ENCODE measurements at regions not wholly inside any gene's neighbourhood (a gene's known extent, or its start where the extent isn't known, plus 50 kb on each side); places are given as distances from the start of the nearest gene placed in this dataset.
A peak's percentile ranks its signal among the peaks of the same experiment; 100 is the strongest.
"Not testable (repeated sequence)": the region's sequence is repeated elsewhere in the genome, so short reads cannot be mapped to it uniquely, and the experiment has no call there.

GRCh38 chr4:14329228-14329627 lies 673.1 kb upstream of the CPEB2 start:
- no peak overlapping the region for H3K4me3 Mint-ChIP-seq
- no peaks in the 10 kb centered on the region for H3K36me3 Mint-ChIP-seq
- H3K9me3 Mint-ChIP-seq, result peaks cover 2 to 5% of the 10 kb centered on the region in 2 donors
- peak; percentile 54 to 76 for ATAC-seq (replicated peaks)
- H3K4me1 Mint-ChIP-seq, result peaks cover 0 to 7% of the 10 kb centered on the region in 2 donors
- no peak for DNase-seq
- H3K27me3 Mint-ChIP-seq, result no peaks in the 10 kb centered on the region
- H3K27ac Mint-ChIP-seq, result no peak overlapping the region

GRCh38 chr4:14333616-14334015 lies 668.7 kb upstream of the CPEB2 start:
- ATAC-seq (replicated peaks) (no peak), DNase-seq (no peak)
- Mint-ChIP-seq H3K4me1 (peaks cover 2 to 7% of the 10 kb centered on the region in 2 donors), H3K36me3 (no peaks in the 10 kb centered on the region), H3K9me3 (no peaks in the 10 kb centered on the region), H3K4me3 (no peak overlapping the region), H3K27me3 (no peaks in the 10 kb centered on the region), H3K27ac (no peak overlapping the region)

- Mint-ChIP-seq H3K4me3 (no peak overlapping the region), H3K27me3 (no peaks in the 10 kb centered on the region), H3K36me3 (no peaks in the 10 kb centered on the region), H3K27ac (no peak overlapping the region), H3K4me1 (peaks cover 5 to 8% of the 10 kb centered on the region in 2 donors), H3K9me3 (no peaks in the 10 kb centered on the region)
- DNase-seq (no peak), ATAC-seq (replicated peaks) (no peak)
These were observed 668.1 kb upstream of the CPEB2 start for GRCh38 chr4:14334166-14334565.

- no peak overlapping the region for H3K4me3 Mint-ChIP-seq
- H3K36me3 Mint-ChIP-seq, result no peaks in the 10 kb centered on the region
- no peak for ATAC-seq (replicated peaks)
- no peaks in the 10 kb centered on the region for H3K27me3 Mint-ChIP-seq
- no peak overlapping the region for H3K27ac Mint-ChIP-seq
- H3K9me3 Mint-ChIP-seq, result no peaks in the 10 kb centered on the region
- DNase-seq, result no peak
- peaks cover 6 to 7% of the 10 kb centered on the region in 2 donors for H3K4me1 Mint-ChIP-seq
These were observed 666.4 kb upstream of the CPEB2 start for GRCh38 chr4:14335872-14336271.

- no peaks in the 10 kb centered on the region for H3K9me3 Mint-ChIP-seq
- H3K4me3 Mint-ChIP-seq, result no peak overlapping the region
- no peak overlapping the region for H3K27ac Mint-ChIP-seq
- no peaks in the 10 kb centered on the region for H3K36me3 Mint-ChIP-seq
- no peak for ATAC-seq (replicated peaks)
- no peaks in the 10 kb centered on the region for H3K27me3 Mint-ChIP-seq
- H3K4me1 Mint-ChIP-seq, result peaks cover 6 to 7% of the 10 kb centered on the region in 2 donors
- no peak for DNase-seq
These were observed 665.6 kb upstream of the CPEB2 start for GRCh38 chr4:14336656-14337055.

GRCh38 chr4:14337892-14338584 lies 664.2 kb upstream of the CPEB2 start:
- Mint-ChIP-seq H3K27ac (no peak overlapping the region), H3K4me1 (peaks cover 6 to 7% of the 10 kb centered on the region in 2 donors)

GRCh38 chr4:14338585-14339265 lies 663.6 kb upstream of the CPEB2 start:
- no peaks in the 10 kb centered on the region for H3K36me3 Mint-ChIP-seq
- DNase-seq (no peak), ATAC-seq (replicated peaks) (no peak)
- no peaks in the 10 kb centered on the region for H3K27me3 Mint-ChIP-seq
- no peak overlapping the region for H3K27ac Mint-ChIP-seq
- no peaks in the 10 kb centered on the region for H3K9me3 Mint-ChIP-seq
- H3K4me1 Mint-ChIP-seq, result peaks cover 6 to 7% of the 10 kb centered on the region in 2 donors
- H3K4me3 Mint-ChIP-seq, result no peak overlapping the region

More at GRCh38 chr4:14337892-14338584, 664.2 kb upstream of the CPEB2 start:
- no peaks in the 10 kb centered on the region for H3K9me3 Mint-ChIP-seq
- no peak for DNase-seq
- no peak overlapping the region for H3K4me3 Mint-ChIP-seq
- H3K36me3 Mint-ChIP-seq, result no peaks in the 10 kb centered on the region
- no peaks in the 10 kb centered on the region for H3K27me3 Mint-ChIP-seq
- ATAC-seq (replicated peaks), result no peak

GRCh38 chr4:14339715-14340114 lies 662.6 kb upstream of the CPEB2 start:
- Mint-ChIP-seq H3K4me3 (no peak overlapping the region), H3K27ac (no peak overlapping the region), H3K27me3 (no peaks in the 10 kb centered on the region), H3K4me1 (peaks cover 8 to 12% of the 10 kb centered on the region in 2 donors), H3K36me3 (no peaks in the 10 kb centered on the region), H3K9me3 (no peaks in the 10 kb centered on the region)
- ATAC-seq (replicated peaks) (no peak), DNase-seq (no peak)

- no peak overlapping the region for H3K27ac Mint-ChIP-seq
- H3K4me3 Mint-ChIP-seq, result no peak overlapping the region
- H3K27me3 Mint-ChIP-seq, result no peaks in the 10 kb centered on the region
- H3K36me3 Mint-ChIP-seq, result peaks cover 2 to 3% of the 10 kb centered on the region in 2 donors
- DNase-seq, result no peak
- ATAC-seq (replicated peaks), result no peak
- peaks cover 2 to 3% of the 10 kb centered on the region in 2 donors for H3K9me3 Mint-ChIP-seq
- peaks cover 11 to 17% of the 10 kb centered on the region in 2 donors for H3K4me1 Mint-ChIP-seq
These were observed 662.0 kb upstream of the CPEB2 start for GRCh38 chr4:14340321-14340720.

- Mint-ChIP-seq H3K9me3 (peaks cover 3 to 5% of the 10 kb centered on the region in 2 donors), H3K4me1 (peaks cover 17 to 25% of the 10 kb centered on the region in 2 donors), H3K4me3 (no peak overlapping the region), H3K36me3 (peaks cover 2 to 3% of the 10 kb centered on the region in 2 donors), H3K27me3 (no peaks in the 10 kb centered on the region), H3K27ac (peak overlapping the region; percentile 38)
- DNase-seq (no peak), ATAC-seq (replicated peaks) (no peak)
These were observed 658.3 kb upstream of the CPEB2 start for GRCh38 chr4:14343961-14344360.

GRCh38 chr4:14345356-14345775 lies 656.9 kb upstream of the CPEB2 start:
- Mint-ChIP-seq H3K36me3 (peaks cover 2 to 3% of the 10 kb centered on the region in 2 donors), H3K27ac (peak overlapping the region; percentile 70), H3K4me3 (no peak overlapping the region), H3K27me3 (no peaks in the 10 kb centered on the region), H3K4me1 (peaks cover 14 to 22% of the 10 kb centered on the region in 2 donors), H3K9me3 (peaks cover 3 to 5% of the 10 kb centered on the region in 2 donors)
- DNase-seq (peak; percentile 27), ATAC-seq (replicated peaks) (peak; percentile 83 to 93)

GRCh38 chr4:14347526-14347925 lies 654.8 kb upstream of the CPEB2 start:
- DNase-seq (no peak), ATAC-seq (replicated peaks) (no peak)
- H3K27ac Mint-ChIP-seq, result no peak overlapping the region
- peaks cover 14 to 22% of the 10 kb centered on the region in 2 donors for H3K4me1 Mint-ChIP-seq
- no peaks in the 10 kb centered on the region for H3K27me3 Mint-ChIP-seq
- peaks cover 3 to 5% of the 10 kb centered on the region in 2 donors for H3K9me3 Mint-ChIP-seq
- H3K36me3 Mint-ChIP-seq, result peaks cover 2 to 3% of the 10 kb centered on the region in 2 donors
- no peak overlapping the region for H3K4me3 Mint-ChIP-seq

- H3K4me3 Mint-ChIP-seq, result no peak overlapping the region
- peaks cover 2 to 3% of the 10 kb centered on the region in 2 donors for H3K36me3 Mint-ChIP-seq
- H3K4me1 Mint-ChIP-seq, result peaks cover 14 to 22% of the 10 kb centered on the region in 2 donors
- no peak for ATAC-seq (replicated peaks)
- H3K27ac Mint-ChIP-seq, result no peak overlapping the region
- no peaks in the 10 kb centered on the region for H3K27me3 Mint-ChIP-seq
- H3K9me3 Mint-ChIP-seq, result peaks cover 3 to 5% of the 10 kb centered on the region in 2 donors
- no peak for DNase-seq
These were observed 653.8 kb upstream of the CPEB2 start for GRCh38 chr4:14348506-14348905.

- not testable (repeated sequence) for H3K36me3 Mint-ChIP-seq; DNase-seq; ATAC-seq (replicated peaks); H3K27ac Mint-ChIP-seq; H3K9me3 Mint-ChIP-seq; H3K27me3 Mint-ChIP-seq; H3K4me1 Mint-ChIP-seq; H3K4me3 Mint-ChIP-seq
These were observed 643.6 kb upstream of the CPEB2 start for GRCh38 chr4:14358544-14359160.

All from stimulated activated naive B cell treated with anti-CD40 and anti-IgM and Interleukin-4, amounts not matched to agents 10 μg/mL and 1 μg/mL and 100 μg/mL, for 72 hours (primary cell).